Esophagus muscularis mucosa (tissue), 3 donors: ENCODE measurements at regions not wholly inside any gene's neighbourhood (a gene's known extent, or its start where the extent isn't known, plus 50 kb on each side); places are given as distances from the start of the nearest gene placed in this dataset.

Experiments
- POLR2AphosphoS5 ChIP-seq, 2 donors: sonication (generic); formaldehyde crosslinking; IDR thresholded peaks; one replicate each; pipeline ENCODE4 v1.6.1; 2017; ENCODE audit warnings: antibody characterized with exemption in 2 of 2
- TF ChIP-seq, protein P1 (sequence below), 3 experiments: fragments of 200-600 bp in 2 of 3; fragments of 450-650 bp in 1 of 3; sonication (generic) in 2 of 3; IDR thresholded peaks; one replicate each; pipeline ENCODE4 v1.5.1; 2017 to 2019; ENCODE audit warnings: antibody characterized with exemption in 3 of 3, mild to moderate bottlenecking in 2 of 3, moderate library complexity in 1 of 3

- TF ChIP-seq, protein P1, sequence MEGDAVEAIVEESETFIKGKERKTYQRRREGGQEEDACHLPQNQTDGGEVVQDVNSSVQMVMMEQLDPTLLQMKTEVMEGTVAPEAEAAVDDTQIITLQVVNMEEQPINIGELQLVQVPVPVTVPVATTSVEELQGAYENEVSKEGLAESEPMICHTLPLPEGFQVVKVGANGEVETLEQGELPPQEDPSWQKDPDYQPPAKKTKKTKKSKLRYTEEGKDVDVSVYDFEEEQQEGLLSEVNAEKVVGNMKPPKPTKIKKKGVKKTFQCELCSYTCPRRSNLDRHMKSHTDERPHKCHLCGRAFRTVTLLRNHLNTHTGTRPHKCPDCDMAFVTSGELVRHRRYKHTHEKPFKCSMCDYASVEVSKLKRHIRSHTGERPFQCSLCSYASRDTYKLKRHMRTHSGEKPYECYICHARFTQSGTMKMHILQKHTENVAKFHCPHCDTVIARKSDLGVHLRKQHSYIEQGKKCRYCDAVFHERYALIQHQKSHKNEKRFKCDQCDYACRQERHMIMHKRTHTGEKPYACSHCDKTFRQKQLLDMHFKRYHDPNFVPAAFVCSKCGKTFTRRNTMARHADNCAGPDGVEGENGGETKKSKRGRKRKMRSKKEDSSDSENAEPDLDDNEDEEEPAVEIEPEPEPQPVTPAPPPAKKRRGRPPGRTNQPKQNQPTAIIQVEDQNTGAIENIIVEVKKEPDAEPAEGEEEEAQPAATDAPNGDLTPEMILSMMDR (IDR thresholded peaks at IDR 0.05): no peak
- no peak for TF ChIP-seq POLR2AphosphoS5 (IDR thresholded peaks at IDR 0.05)
These were observed 290.6 kb upstream of the UMPS start for GRCh38 chr3:124439603-124440002.
